GM18861 (cell line): ENCODE measurements at regions not wholly inside any gene's neighbourhood (a gene's known extent, or its start where the extent isn't known, plus 50 kb on each side); places are given as distances from the start of the nearest gene placed in this dataset.

Experiments
- ATAC-seq: cut with Tn5 transposase; IDR thresholded peaks from one replicate; pipeline ENCODE4 v1.9.1; 2021; ENCODE audit not compliant: unreplicated experiment

DNA sequence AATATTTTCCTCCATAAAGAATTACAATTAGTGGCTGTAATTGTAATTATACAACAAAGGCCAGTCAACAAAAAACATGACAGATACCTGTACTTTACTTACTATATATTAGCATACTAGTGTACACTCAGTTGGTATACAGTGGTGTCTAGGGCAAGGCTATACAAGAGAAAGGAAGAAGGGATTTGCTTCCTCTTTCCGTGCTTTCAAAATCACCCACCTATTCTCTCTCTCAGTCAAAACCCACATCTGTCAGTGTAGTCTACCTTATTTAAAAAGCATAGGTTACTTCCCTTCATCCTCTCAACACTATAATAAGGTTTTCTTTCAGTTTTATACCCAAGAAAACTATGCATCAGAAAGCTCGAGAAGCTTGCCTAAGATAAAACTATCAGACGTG, 355.8 kb upstream of the NR5A2 start:
- no peak for ATAC-seq

DNA sequence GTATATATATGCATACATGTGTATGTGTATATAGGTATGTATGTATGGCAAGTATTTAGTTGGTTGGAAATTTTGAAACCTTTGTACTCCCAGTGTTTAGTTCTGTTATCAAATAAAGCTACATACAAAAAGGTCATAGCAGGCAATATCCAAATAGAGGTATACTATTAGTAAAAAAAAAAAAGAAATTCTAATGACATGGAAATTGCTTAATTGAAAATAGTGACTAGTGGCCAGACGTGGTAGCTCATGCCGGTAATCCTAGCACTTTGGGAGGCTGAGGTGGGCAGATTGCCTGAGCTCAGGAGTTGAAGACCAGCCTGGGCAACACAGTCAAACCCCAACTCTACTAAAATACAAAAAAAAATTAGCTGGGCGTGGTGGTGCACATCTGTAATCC, 351.6 kb upstream of the NR5A2 start:
- ATAC-seq, result no peak

DNA sequence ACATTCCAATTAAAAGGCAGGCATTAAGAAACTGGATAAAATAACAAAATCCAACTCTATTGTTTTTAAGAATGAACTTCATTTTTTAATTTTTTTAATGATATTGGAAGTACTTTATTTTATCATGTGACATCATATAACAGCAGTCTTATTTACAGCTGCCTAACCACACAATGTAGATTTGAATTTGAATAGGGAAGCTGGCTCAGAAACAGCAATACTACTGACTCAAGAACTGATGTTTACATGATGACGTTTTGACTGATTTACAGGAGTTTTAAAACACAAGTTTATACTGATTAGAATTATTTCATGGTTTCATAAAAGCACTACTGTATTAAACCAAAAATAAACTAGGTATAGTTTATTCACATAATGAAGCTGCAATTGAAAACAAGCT, 348.7 kb upstream of the NR5A2 start:
- no peak for ATAC-seq

DNA sequence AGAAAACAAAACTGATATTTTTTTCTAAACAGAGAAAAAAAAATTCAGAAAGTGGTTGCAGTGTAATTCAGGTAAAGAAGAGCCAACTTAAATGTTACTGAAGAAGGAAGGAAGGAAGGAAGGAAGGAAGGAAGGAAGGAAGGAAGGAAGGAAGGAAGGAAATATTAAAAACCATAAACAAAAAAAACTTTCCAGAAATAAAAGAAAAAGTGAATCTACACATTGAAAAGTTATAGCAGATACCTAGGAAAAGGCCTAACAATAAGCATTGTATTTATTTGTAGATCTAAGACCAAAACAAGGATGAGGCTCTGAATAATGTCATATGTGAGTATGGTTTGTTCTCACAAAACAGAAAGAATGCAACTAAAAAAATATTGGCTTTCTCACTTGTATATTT, 345.4 kb upstream of the NR5A2 start:
- no peak for ATAC-seq

DNA sequence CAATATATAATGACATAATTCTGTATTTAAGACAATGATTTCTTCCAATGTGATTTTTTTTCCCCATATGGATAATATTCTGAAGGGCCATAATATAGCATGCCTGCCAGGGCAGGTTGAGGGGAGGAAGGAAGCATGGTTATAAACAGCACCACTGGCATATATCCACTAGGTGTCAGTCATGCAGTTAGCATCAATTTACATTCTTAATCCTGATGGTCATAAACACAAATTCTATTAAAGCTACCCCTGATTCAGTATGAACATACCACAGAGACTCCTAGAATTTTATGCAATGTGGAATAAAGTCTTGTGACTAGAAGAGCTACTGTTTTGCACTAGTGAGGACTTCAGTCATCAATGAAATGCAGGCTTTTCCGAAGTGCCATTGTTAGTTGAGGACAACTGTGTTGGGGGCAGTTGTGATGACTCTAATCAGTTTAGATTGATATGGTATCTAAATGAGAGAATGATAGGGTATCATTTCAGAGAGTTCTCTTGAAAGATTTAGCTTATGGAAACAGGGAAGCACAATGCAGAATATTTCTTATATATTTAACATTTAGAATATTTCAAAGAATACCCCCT, 342.7 kb upstream of the NR5A2 start:
- peak; percentile 86 for ATAC-seq

DNA sequence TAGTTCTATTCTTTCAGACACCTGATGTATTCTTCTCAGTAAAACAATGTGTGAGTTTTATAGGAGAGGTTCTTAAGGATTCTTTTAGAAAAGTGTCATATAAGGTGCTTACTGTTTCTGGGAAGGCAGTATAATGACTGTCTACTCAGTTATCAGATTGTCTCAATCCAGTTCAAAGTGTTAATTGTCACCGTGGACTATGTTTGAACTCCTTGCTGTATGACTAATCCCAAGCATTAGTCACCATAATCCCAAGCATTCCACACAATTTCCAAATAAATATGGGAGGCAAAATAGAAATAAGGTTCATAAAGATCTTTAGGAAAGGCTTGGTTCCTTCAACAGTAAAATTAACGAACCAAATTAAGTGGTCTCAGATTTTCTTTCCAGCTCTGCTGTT, 342.1 kb upstream of the NR5A2 start:
- no peak for ATAC-seq

DNA sequence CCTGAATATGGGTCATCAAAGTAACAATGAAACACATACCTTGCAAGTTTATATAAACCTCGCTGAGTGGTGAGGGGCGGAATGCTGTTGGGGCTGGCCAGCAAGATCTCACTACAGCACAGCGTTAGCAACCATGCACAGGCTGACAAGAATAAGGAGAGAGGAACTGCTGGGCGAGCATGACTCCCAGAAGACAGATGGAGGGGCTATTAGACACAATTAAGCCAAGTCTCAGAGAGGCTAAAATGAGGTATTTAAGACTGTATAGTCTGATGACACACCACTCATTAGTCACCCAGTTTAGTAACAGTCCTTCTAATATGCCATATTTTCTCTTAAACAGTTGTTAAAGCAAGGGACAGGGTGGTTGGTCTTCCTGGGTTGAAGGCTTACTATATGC, 340.2 kb upstream of the NR5A2 start:
- no peak for ATAC-seq

DNA sequence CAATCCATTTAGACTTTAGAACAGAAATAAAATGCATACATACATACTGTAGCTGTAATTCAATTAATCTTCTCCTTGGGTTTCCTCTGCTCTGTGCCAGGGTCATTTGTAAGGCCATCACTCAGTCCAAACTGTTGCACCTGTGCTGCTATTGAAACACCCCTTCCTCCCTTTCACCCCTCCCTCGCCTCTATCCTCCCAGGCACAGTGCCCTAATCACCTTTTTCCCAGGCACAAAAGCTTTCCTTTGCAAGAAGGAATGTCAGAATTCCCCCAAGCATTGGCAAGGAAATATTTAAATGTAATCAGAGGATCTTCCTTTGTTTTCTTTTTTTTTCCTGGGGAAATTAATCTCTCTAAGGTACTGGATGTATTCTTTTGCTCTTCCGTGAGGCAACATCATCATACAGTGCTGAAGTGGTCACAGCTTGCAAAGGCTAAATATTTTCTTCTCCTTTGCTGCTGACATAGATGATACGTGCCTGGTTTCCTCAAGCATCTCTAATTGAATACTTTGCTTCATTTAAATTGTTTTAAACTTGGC, 339.3 kb upstream of the NR5A2 start:
- no peak for ATAC-seq

DNA sequence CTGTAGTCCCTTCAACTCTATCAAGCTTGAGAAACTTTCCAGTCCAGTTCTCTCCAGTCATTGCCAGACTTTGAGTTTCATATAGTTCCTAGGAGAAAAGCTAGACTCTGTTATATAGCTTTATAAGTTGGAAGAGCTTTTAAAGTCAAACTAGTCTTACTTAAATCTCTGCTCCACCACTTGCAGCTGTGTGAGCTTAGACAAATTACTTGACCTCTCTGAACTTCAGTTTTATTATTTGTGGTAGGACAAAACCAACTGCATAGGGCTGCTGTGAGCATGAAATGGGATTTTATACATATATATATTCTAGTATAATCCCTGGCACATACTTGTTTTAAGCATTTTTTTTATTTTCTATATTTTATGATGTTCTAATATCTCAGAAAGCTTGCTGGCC, 338.7 kb upstream of the NR5A2 start:
- no peak for ATAC-seq

DNA sequence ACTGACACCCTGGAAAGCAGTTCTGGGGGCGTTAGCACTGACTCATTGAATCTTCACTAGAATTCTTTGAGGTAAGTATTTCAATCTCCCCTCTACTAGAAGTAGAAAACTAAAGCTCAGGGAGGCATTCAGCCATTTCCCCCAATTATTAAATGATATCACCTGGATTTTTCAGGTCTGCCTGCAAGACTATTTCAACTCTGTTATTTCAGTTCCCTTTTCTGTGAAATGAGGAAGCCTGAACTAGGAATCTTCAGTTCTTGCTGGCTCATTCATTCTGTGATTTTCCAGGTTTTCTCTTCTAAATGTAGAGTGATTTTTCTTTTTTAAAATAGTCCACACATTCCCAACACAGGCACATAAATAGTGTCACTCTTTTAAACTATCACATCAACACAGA, 337.0 kb upstream of the NR5A2 start:
- no peak for ATAC-seq

DNA sequence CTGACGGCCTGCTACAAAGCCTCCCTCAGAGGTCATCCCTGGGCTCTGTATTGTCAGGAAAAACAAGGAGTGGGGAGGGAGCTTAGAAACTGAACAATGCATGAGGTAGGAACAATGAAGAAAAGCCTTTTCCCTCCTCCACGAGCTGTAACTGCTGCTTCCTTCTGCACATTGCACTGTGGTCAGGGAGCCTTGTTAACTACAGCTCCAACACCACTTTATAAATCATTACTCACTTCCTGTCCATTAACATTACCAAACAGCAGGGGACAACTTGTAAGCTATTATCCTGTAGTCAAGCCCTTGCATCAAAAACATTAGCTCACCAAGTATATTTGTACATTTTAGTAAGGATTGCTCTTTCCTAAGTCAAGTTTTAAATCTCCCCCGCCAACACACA, 336.0 kb upstream of the NR5A2 start:
- no peak for ATAC-seq

DNA sequence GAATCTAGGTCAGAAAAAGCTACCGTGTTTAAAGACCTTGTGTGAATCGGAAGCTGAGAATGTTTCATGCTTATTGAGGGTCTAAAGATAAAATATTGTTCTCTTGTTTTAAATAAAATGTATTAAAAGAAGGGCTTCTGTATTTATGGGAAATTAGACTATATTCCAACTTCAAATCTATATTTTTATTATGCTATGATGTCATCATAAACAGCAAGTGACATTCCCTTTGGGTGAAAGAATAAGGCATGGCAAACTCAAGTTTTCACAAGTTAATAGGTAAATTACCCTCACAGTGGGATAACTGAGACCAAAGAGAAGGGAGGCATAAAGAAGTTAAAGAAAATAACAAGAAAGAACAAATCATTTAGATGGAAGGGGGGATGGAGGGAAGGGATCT, 333.8 kb upstream of the NR5A2 start:
- no peak for ATAC-seq

DNA sequence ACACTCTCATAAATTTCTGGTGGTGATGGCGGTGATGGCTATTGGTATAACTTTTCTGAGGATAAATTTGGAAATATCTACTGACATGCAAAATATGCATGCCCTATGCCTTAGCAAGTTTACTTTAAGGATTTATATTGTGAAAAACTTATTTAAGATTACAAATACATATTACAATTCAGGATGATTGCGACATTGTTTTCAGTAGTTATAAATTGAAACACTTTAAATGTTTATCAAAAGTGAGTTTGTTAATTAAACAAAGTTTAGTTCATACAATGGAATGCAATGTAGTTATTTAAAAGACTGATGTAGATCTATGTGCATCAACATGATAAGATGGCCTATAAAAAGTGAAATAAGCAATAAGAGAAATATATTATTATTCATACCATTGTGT, 331.3 kb upstream of the NR5A2 start:
- ATAC-seq, result no peak

DNA sequence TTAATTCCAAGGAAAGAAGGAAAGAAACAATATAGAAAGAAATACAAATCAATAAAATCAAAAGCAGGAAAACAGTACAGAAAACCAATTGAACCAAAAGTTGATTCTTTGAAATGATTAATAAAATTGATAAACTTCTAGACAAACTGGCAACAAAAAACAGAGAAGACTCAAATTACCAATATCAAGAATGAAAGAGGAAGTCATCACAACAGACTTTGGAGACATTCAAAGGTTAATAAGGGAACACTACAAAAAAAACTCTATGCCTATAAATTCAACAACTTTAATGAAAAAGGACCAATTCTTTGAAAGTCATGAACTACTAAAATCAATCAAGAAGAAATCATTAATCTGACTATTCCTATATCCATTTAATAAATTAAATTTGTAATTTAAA, 329.3 kb upstream of the NR5A2 start:
- no peak for ATAC-seq

DNA sequence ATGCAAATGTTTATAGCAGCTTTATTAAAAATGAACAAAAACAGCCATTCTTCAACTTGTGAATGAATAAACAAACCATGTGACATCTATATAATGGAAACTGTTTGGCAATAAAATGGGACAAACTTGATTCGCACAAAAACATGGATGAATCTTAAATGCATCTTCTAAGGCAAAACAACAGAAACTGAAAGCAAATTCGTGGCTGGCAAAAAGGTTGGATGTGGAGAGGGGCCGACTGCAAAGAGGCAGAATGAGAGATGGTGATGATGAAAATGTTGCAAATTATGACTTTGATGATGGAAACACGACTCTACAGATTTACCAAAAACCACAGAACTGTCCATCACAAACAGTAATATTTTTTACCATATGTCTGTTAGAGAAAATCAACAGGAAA, 327.0 kb upstream of the NR5A2 start:
- no peak for ATAC-seq

DNA sequence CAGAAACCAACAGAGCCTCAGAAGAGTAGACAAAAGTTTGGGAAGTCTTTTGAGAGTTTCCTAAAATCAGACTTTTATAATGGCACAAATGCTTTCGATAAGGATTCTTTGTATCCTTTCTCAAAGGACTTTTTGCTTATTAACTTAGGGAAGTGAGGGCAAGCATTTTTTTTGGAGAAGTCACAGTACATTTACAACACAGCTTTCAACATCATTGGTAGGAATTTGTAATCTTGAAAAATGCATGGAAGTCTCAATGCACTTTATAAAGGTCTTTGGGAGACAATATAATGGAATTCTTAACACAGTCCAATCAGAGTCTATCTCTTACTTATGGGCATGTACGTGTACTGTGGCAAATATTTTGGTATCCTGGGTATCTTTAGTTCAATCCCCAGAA, 325.8 kb upstream of the NR5A2 start:
- ATAC-seq, result no peak

DNA sequence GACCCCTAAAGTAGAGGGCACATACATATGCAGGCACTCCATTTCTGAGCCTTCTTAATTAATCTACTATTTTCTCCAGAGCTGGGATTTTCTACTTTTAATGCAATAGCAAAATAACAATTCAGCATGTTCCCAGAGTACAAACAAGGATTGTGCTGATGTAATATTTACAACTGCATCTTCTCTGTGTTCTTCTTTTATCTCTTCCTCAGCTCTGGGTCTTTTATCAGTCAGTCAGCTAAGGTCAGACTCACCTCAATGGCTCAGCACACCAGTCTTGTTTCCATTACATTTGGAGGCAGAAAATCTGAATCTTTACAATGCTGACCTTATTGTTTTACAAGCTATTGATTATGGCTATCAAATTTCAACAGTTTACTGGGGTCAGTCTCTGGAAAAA, 323.3 kb upstream of the NR5A2 start:
- ATAC-seq, result no peak

DNA sequence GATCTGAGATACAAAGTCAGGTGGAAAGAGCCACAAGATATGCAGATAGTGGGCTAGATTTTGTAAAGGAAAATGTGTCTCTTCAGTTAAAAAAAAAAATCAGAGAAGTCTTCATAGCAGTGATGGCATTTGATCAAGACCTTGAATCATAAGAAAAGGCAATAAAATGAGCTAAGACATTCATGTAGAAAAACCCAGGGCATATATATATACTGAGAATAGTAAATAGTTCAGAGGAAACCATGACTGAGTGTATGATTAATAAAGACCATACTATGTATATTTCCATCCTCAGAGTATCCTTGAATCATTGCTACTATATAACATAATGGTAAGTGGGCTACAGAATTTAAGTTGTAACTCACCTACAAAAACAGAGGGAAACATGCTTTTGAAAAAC, 321.7 kb upstream of the NR5A2 start:
- ATAC-seq, result no peak

DNA sequence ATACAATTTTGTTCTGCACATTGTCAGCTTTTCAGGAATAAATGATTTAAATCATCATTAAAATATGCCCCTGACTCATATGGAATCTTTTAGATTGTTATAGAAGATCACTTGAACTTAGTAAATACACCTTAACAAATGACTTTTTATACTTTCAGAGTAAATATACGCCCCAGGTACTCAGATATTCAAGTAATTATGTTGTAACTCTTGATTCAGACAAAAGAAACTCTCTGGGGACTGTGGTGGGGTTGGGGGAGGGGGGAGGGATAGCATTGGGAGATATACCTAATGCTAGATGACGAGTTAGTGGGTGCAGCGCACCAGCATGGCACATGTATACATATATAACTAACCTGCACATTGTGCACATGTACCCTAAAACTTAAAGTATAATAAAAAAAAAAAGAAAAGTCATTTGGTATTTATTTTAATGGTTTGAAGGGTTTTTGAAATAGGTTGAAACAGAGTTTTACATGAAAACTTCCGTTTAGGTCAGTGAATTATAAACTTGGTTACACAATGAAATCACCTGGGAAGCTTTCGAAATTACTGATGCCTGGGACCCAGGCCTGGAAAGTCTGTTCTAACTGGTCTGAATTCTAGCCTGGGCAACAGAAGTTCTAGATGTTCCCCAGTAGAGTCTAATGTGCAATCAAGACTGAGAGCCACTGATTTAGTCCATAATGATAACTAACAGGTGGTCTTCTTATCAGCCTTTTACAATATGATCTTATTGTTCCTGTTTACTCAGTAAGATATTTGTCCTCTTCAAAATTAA, 320.5 kb upstream of the NR5A2 start:
- no peak for ATAC-seq

DNA sequence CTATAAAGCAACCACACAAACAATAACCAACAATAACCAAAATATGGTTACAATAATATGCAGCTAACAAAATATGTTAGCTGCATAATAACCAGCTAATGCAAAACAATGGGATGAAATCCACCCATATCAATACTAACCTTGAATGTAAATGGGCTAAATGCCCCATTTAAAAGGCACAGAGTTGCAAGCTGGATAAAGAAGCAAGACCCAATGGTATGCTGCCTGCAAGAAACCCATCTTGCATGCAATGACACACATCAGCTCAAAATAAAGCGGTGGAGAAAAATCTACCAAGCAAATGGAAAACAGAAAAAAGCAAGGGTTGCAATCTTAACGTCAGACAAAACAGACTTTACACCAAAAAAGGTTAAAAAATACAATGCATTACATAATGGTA, 316.5 kb upstream of the NR5A2 start:
- ATAC-seq, result no peak

DNA sequence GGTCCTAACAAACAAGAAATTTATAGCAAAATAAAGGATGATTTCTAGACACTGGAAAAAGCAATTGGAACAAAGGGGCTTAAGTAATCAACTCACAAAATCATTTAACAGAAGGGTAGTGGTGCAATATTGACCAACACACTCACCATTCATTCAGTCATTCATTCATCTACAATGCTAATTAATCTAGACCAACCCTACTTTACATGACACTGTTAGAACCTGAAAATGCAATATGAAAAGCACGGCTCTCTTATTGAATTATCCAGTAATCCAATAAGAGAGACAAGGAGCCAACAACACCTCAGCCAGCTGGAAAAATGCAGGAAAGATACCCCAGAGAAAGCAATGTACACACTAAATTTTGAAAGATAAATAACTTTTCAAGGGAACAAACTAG, 310.8 kb upstream of the NR5A2 start:
- no peak for ATAC-seq

DNA sequence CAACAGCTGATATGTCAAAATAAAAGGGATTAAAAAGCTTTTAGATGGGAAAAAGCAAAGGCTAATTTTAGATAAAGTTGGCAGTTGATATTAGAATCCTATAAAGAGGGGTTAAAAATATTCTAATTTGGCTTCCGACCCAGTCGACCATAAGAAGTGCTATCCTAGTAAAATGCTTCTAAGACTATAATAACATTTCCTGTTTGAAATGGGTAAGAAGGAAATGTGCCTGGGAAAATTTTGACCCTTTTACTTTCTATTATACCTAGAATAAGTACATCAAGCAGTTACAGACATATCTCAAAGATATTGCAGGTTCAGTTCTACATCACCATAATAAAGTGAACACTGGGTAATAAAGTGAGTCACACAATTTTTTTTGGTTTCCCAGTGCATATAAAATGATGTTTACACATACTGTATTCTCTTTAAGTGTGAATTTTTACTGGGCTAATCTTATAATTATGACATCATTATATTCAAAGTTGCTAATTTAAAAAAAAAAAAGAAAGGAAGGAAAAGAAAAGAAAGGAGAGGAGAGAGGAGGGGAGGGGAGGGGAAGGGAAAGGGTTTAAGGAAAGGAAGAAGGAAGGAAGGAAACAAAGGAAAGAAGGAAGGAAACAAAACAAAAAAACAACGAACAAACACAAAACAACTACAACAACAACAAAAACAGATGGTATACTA, 308.2 kb upstream of the NR5A2 start:
- ATAC-seq, result no peak
